Activated CD4-positive, alpha-beta T cell treated with anti-CD3 and anti-CD28 coated beads, Interleukin-2, amount 50 U/mL, for 4 hours (primary cell): ENCODE measurements at regions not wholly inside any gene's neighbourhood (a gene's known extent, or its start where the extent isn't known, plus 50 kb on each side); places are given as distances from the start of the nearest gene placed in this dataset.

Experiments used
- DNase-seq, 2 experiments: peaks; one replicate each; pipeline ENCODE4 v3.0.0-alpha.2; 2020

GRCh38 chr10:78979938-78980337, 88.8 kb upstream of the ZMIZ1 start:
- DNase-seq = no peak

- DNase-seq = no peak
These were observed 88.4 kb upstream of the ZMIZ1 start for GRCh38 chr10:78980354-78980753.

GRCh38 chr10:78980815-78981214, 88.0 kb upstream of the ZMIZ1 start:
- no peak for DNase-seq

- no peak for DNase-seq
These were observed 87.4 kb upstream of the ZMIZ1 start for GRCh38 chr10:78981257-78981969.

- no peak for DNase-seq
These were observed 86.8 kb upstream of the ZMIZ1 start for GRCh38 chr10:78981970-78982281.

- no peak for DNase-seq
These were observed 86.0 kb upstream of the ZMIZ1 start for GRCh38 chr10:78982726-78983125.

GRCh38 chr10:78983608-78984007, 85.2 kb upstream of the ZMIZ1 start:
- no peak for DNase-seq

GRCh38 chr10:78985973-78986818, 82.6 kb upstream of the ZMIZ1 start:
- no peak for DNase-seq

GRCh38 chr10:78991187-78991586, 77.6 kb upstream of the ZMIZ1 start:
- no peak for DNase-seq

- no peak for DNase-seq
These were observed 76.4 kb upstream of the ZMIZ1 start for GRCh38 chr10:78992333-78992732.

GRCh38 chr10:78993261-78993945, 75.4 kb upstream of the ZMIZ1 start:
- DNase-seq = no peak

GRCh38 chr10:78995987-78996791, 72.6 kb upstream of the ZMIZ1 start:
- no peak for DNase-seq

GRCh38 chr10:78996792-78997129, 72.0 kb upstream of the ZMIZ1 start:
- no peak for DNase-seq

GRCh38 chr10:78997635-78998618, 70.8 kb upstream of the ZMIZ1 start:
- no peak for DNase-seq

GRCh38 chr10:79001082-79001885, 67.5 kb upstream of the ZMIZ1 start:
- no peak for DNase-seq

GRCh38 chr10:79002336-79002735, 66.4 kb upstream of the ZMIZ1 start:
- no peak for DNase-seq

- no peak for DNase-seq
These were observed 65.3 kb upstream of the ZMIZ1 start for GRCh38 chr10:79003183-79004100.

GRCh38 chr10:79004311-79004710, 64.5 kb upstream of the ZMIZ1 start:
- no peak for DNase-seq

GRCh38 chr10:79005126-79005810, 63.5 kb upstream of the ZMIZ1 start:
- DNase-seq = no peak
